Adrenal gland (tissue), 5 donors: ENCODE measurements at regions not wholly inside any gene's neighbourhood (a gene's known extent, or its start where the extent isn't known, plus 50 kb on each side); places are given as distances from the start of the nearest gene placed in this dataset.

Experiments
- CTCF ChIP-seq, 6 experiments: fragments of 450-650 bp in 4 of 6; fragments of 200-600 bp in 2 of 6; sonication (generic) in 1 of 6; IDR thresholded peaks; 1 replicate in 5 of 6; 2 replicates in 1 of 6; pipeline versions ENCODE4 v1.5.1 to v1.8.0; 2016 to 2021; ENCODE audit warnings: antibody characterized with exemption in 6 of 6, mild to moderate bottlenecking in 2 of 6, moderate library complexity in 1 of 6
- POLR2A ChIP-seq, 2 donors: fragments of 450-650 bp; IDR thresholded peaks; one replicate each; pipeline ENCODE4 v1.6.1; 2017; ENCODE audit warnings: antibody characterized with exemption in 2 of 2, mild to moderate bottlenecking in 2 of 2, moderate library complexity in 1 of 2
- donor health status: DM: no; HTN: no; CAD: no.

GRCh38 chr13:79941752-79942151 is 399.2 kb downstream of the SPRY2 start:
- no peak for TF ChIP-seq POLR2A (IDR thresholded peaks at IDR 0.05)
- no peak for TF ChIP-seq CTCF (IDR thresholded peaks at IDR 0.05)
